Fibroblast of skin of left quadriceps (primary cell): ENCODE measurements at regions not wholly inside any gene's neighbourhood (a gene's known extent, or its start where the extent isn't known, plus 50 kb on each side); places are given as distances from the start of the nearest gene placed in this dataset.
A peak's percentile ranks its signal among the peaks of the same experiment; 100 is the strongest.

ENCODE experiments used
- DNase-seq, 2 experiments: peaks; one replicate each; pipeline ENCODE4 v3.0.0-alpha.2; 2013; ENCODE audit warnings: low read depth in 2 of 2

DNA sequence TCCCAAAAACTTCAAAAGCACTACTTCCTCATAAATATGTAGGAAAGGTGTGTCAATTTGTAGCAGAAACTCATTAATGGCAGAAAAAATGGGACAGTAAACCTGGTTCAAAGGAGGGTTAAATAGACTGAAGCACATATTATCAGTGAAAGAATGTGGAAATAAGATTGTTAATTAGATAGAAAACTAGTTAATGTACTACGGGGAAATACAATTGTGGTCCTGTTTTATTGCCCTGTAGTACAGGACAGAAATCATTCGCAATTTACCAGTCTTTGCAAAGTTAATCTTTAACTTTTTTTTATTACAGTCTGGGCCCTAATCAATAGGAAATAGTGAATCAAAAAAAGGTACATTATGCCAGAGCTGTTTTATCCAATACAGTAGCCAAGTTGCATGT is 82.0 kb upstream of the PAK5 start:
- DNase-seq = no peak

DNA sequence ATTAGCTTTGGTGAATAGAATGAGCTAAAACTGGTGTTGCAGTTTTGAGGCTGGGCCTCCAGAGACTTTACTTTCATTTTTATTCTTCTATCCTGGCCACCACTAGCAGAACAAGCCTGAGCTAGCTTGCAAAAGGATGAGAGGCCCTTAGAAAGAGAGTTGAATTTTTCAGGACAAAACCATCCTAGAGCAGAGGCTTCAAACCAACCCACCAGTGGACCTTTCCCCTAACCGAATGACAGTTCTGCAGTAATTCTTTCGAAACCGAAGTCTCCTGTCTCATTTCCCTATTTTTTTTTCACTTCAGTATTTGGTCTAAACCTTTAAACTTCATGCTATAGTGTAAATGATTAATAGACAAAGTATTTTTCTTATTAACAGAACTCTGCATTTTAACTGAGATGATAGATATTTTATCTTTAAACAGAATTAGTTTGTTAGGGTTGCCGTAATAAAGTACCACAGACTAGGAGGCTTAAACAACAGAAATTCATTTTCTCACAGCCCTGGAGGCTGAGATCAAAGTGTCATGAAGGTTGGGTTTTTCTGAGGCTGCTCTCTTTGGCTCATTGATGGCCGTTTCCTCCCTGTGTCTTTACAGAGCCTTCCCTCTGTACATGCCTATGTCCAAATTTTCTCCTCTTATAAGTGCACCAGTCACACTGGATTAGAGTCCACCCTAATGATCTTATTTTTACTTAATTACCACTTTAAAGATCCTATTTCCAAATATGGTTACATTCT is 80.6 kb upstream of the PAK5 start:
- no peak for DNase-seq

DNA sequence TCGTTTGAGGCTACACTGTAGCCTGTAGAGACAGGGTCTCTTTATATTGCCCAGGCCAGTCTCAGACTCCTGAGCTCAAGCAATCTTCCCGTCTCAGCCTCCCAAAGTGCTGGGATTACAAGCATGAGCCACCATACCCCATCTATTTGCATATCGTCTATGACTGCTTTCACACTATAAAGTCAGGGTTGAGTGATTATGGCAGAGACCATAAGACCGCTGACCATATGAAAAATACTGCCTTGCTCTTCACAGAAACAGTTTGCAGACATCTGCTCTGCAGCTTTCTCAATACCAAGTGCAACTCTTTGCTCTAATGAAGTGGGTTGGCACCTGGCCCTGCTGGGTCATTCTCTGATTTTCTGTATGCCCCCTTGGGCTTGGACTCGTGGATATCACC is 79.5 kb upstream of the PAK5 start:
- no peak for DNase-seq

DNA sequence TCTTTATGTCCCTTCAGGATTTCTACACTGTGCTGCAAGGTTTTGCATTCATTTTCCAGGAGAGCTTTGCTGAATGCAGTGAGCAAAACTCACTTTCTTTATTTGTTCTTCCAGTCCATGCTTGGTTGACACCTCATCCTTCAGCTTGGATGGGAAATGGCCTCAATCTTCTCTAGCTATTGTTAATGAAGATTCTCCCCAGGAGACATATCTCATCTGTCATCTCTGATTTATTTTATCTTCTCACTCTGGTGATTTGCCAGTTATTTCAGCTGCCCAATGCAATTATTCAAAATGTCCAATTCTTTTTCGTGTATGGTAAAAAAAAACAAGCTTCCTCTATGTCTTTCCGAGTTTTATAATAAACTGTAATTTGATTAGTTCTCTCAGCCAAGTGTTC is 77.9 kb upstream of the PAK5 start:
- no peak for DNase-seq

GRCh38 chr20:9912858-9913434 is 74.1 kb upstream of the PAK5 start:
- peak; percentile 9 to 17 for DNase-seq

GRCh38 chr20:9912290-9912689 is 73.4 kb upstream of the PAK5 start:
- DNase-seq = no peak

GRCh38 chr20:9911519-9911918 is 72.6 kb upstream of the PAK5 start:
- DNase-seq = no peak

DNA sequence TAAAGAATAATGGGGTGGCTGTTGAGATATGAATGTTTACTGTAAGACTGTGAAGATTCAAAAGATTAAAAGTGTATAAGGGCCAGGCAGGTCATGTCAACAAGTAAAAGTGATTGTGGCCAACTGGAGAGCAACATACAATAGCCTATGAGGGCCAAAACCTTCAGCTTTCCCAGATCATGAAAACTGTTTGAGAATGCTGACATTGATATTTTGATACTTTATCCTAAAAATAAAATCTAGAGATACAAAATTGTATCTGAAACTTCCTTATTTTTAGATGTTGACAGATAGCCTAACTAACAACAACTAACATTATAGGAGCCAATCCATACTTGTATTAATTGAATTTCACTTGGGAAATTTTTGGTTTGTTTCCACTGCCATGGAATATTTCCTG is 70.3 kb upstream of the PAK5 start:
- no peak for DNase-seq

GRCh38 chr20:9903048-9903655 is 64.3 kb upstream of the PAK5 start:
- DNase-seq = no peak

DNA sequence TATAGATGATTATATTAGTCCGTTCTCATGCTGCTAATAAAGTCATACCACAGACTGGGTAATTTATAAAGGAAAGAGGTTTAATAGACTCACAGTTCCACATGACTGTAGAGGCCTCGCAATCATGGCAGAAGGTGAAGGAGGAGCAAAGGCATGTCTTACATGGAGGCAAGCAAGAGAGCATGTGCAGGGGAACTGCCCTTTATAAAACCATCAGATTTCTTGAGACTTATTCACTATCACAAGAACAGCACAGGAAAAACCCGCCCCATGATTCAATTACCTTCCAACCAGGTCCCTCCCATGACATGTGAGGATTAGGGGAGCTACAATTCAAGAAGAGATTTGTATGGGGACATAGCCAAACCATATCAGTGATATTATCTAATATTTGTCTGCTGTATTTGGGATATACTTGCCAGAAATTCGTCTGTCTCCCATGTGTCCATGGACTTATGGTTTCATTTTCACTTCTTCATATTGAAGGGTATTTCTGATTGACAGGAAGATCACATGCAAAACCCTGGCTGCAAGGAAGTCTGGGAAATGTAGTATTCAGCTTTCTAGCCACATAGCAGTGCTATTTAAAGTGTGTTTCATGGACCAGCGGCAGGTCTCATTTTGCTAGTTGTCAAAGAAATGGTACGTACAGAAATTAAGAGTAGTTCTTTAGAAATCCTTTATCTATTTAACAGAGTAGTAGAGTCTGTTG is 50.5 kb upstream of the PAK5 start:
- no peak for DNase-seq
